SK-N-SH (cell line): ENCODE measurements at regions not wholly inside any gene's neighbourhood (a gene's known extent, or its start where the extent isn't known, plus 50 kb on each side); places are given as distances from the start of the nearest gene placed in this dataset.

Source experiments
- CTCF ChIA-PET: fragments of 300-600, 350-600 bp; formaldehyde crosslinking; extraction: SDS; loops from one replicate; lab custom pipeline; 2021; lab: Yijun Ruan, JAX
- POLR2A ChIA-PET: fragments of 350-600 bp; sonication (Branson Sonifier 250); formaldehyde crosslinking; extraction: SDS; loops from one replicate; lab custom pipeline; 2020; ENCODE audit warnings: antibody characterized with exemption, inconsistent platforms; lab: Yijun Ruan, JAX
- DNase-seq: peaks from one replicate; pipeline ENCODE4 v3.0.0; 2012
- H2AFZ ChIP-seq: fragments of 200-600 bp; sonication (generic); 2 replicates; pipeline ENCODE4 v1.8.1; 2016; ENCODE audit warnings: antibody characterized with exemption, mild to moderate bottlenecking, low read depth
- H3F3A ChIP-seq: fragments of 200-600 bp; sonication (generic); replicated peaks from 2 replicates; pipeline ENCODE3; 2016; ENCODE audit warnings: antibody characterized with exemption, mild to moderate bottlenecking; ENCODE audit not compliant: insufficient read depth
- H3K27ac ChIP-seq, 2 experiments: fragments of 200-500 bp in 1 of 2; fragments of 200-600 bp in 1 of 2; sonication (Bioruptor generic) in 1 of 2; sonication (generic), shearing (Covaris generic) in 1 of 2; 2 replicates each; pipeline versions ENCODE4 v1.5.1 to v1.6.1; 2014 to 2016; ENCODE audit warnings: low read depth in 2 of 2, inconsistent platforms in 1 of 2, low read length in 1 of 2, mild to moderate bottlenecking in 1 of 2, mixed read lengths in 1 of 2
- H3K27me3 ChIP-seq: fragments of 200-600 bp; sonication (generic), shearing (Covaris generic); 2 replicates; pipeline ENCODE4 v1.6.1; 2016; ENCODE audit warnings: mixed run types; ENCODE audit not compliant: insufficient read depth
- H3K36me3 ChIP-seq, 2 experiments: fragments of 200-500 bp in 1 of 2; fragments of 200-600 bp in 1 of 2; sonication (Bioruptor generic) in 1 of 2; sonication (generic) in 1 of 2; replicated peaks in 1 of 2; 2 replicates each; pipeline versions ENCODE3 to v1.5.1; 2014 to 2016; ENCODE audit warnings: low read length in 1 of 2, mild to moderate bottlenecking in 1 of 2; ENCODE audit not compliant: insufficient read depth in 2 of 2, control insufficient read depth in 1 of 2
- H3K4me1 ChIP-seq, 2 experiments: fragments of 200-500 bp in 1 of 2; fragments of 200-600 bp in 1 of 2; sonication (Bioruptor generic) in 1 of 2; sonication (generic), shearing (Covaris generic) in 1 of 2; 2 replicates each; pipeline versions ENCODE4 v1.5.1 to v1.6.1; 2014 to 2016; ENCODE audit warnings: low read depth in 1 of 2, low read length in 1 of 2, mixed run types in 1 of 2; ENCODE audit not compliant: insufficient read depth in 2 of 2, control insufficient read depth in 1 of 2
- H3K4me2 ChIP-seq: fragments of 200-600 bp; sonication (generic), shearing (Covaris generic); 2 replicates; pipeline ENCODE4 v1.6.1; 2017; ENCODE audit warnings: mixed run types
- H3K4me3 ChIP-seq, 2 experiments: fragments of 200-500 bp in 1 of 2; fragments of 200-600 bp in 1 of 2; sonication (Bioruptor generic) in 1 of 2; sonication (generic), shearing (Covaris generic) in 1 of 2; 2 replicates each; pipeline versions ENCODE4 v1.5.1 to v1.8.1; 2014 to 2016; ENCODE audit warnings: low read depth in 2 of 2, inconsistent platforms in 1 of 2, low read length in 1 of 2, mild to moderate bottlenecking in 1 of 2, mixed read lengths in 1 of 2, moderate library complexity in 1 of 2
- H3K79me2 ChIP-seq: fragments of 200-600 bp; sonication (generic); 2 replicates; pipeline ENCODE4 v1.8.1; 2017; ENCODE audit warnings: mild to moderate bottlenecking; ENCODE audit not compliant: insufficient read depth
- H3K9ac ChIP-seq: fragments of 200-600 bp; sonication (generic); 2 replicates; pipeline ENCODE4 v1.6.1; 2017; ENCODE audit warnings: mixed run types
- H3K9me2 ChIP-seq: fragments of 200-600 bp; sonication (generic); 2 replicates; pipeline ENCODE4 v1.6.1; 2017; ENCODE audit warnings: mixed run types
- H3K9me3 ChIP-seq: fragments of 200-600 bp; sonication (generic); 2 replicates; pipeline ENCODE4 v1.6.1; 2017; ENCODE audit warnings: mixed run types, mild to moderate bottlenecking, moderate library complexity
- H4K20me1 ChIP-seq: fragments of 200-600 bp; sonication (generic); 2 replicates; pipeline ENCODE4 v1.6.1; 2017; ENCODE audit warnings: mild to moderate bottlenecking, mixed run types; ENCODE audit not compliant: insufficient read depth
- CHD2 ChIP-seq: fragments of 150-350 bp; IDR thresholded peaks from 2 replicates; pipeline ENCODE4 v1.6.1; 2018; ENCODE audit warnings: low read length; ENCODE audit not compliant: partially characterized antibody
- CTCF ChIP-seq: fragments of 200-600 bp; sonication (generic); IDR thresholded peaks from 2 replicates; pipeline ENCODE4 v1.6.1; 2017; ENCODE audit warnings: antibody characterized with exemption, mild to moderate bottlenecking, moderate library complexity
- FOXJ3 ChIP-seq: sonication (generic); formaldehyde crosslinking; IDR thresholded peaks from 2 replicates; pipeline ENCODE4 v1.5.1; 2020; ENCODE audit warnings: mild to moderate bottlenecking, missing genetic modification reagents
- JUND ChIP-seq: IDR thresholded peaks from 2 replicates; pipeline ENCODE4 v1.4.0; 2012
- MXI1 ChIP-seq: IDR thresholded peaks from 2 replicates; pipeline ENCODE4 v1.6.1; 2012; ENCODE audit warnings: mild to moderate bottlenecking, low read depth, low read length, improper control_type of control experiment
- REST ChIP-seq: IDR thresholded peaks from 2 replicates; pipeline ENCODE4 v1.6.1; 2012; ENCODE audit warnings: mild to moderate bottlenecking, low read depth, low read length, moderate library complexity
- RXRA ChIP-seq: IDR thresholded peaks from 2 replicates; pipeline ENCODE4 v1.4.0; 2012; ENCODE audit warnings: low read depth, mild to moderate bottlenecking, borderline replicate concordance
- SMC3 ChIP-seq: IDR thresholded peaks from 2 replicates; pipeline ENCODE4 v1.6.1; 2012; ENCODE audit warnings: low read depth, low read length, improper control_type of control experiment
- ZBTB33 ChIP-seq: IDR thresholded peaks from 2 replicates; pipeline ENCODE4 v1.4.0; 2012; ENCODE audit warnings: low read depth, borderline replicate concordance
- WGBS: methylation state at CpG from one replicate; pipeline ENCODE4 v1.1.6; 2017; ENCODE audit warnings: low lambda C conversion rate; 5-methylcytosine and 5-hydroxymethylcytosine counted together

- Histone ChIP-seq H3K9ac (no peak overlapping the region), H3K4me2 (no peak overlapping the region), H3K9me2 (no peaks in the 10 kb centered on the region), H3F3A (peaks cover 5% of the 10 kb centered on the region), H3K36me3 (no peaks in the 10 kb centered on the region)
- ChIA-PET CTCF (interaction anchor here (2.7 kb wide), 1 partner anchor 280 kb away, joined by 13 read pairs; no protein-coding TSS in a partner anchor), POLR2A (no interaction called here)
- no peak for DNase-seq
- TF ChIP-seq CHD2 (no peak), SMC3 (no peak), CTCF (no peak), REST (no peak), ZBTB33 (no peak), JUND (no peak), MXI1 (no peak), RXRA (no peak), FOXJ3 (CRISPR knock-in tag) (no peak)
- TF ChIP-seq, all 33 proteins: peak for 0
- H3K4me3 ChIP-seq: no peak overlapping the region
- WGBS: 90% methylated on average over 6 of the region's 6 CpGs
- H3K9me3 ChIP-seq: no peaks in the 10 kb centered on the region
- peaks cover 2 to 8% of the 10 kb centered on the region in 2 experiments; a peak in 1 of 4 replicates for H3K4me1 ChIP-seq
- H3K79me2 ChIP-seq: no peaks in the 10 kb centered on the region
- no peaks in the 10 kb centered on the region for H3K27me3 ChIP-seq
- no peak overlapping the region for H2AFZ ChIP-seq
- H3K27ac ChIP-seq: no peak overlapping the region
- no peaks in the 10 kb centered on the region for H4K20me1 ChIP-seq
Observed at GRCh38 chr20:48340883-48341281, 486.9 kb downstream of the PREX1 start.
